ENCODE measurements at regions not wholly inside any gene's neighbourhood (a gene's known extent, or its start where the extent isn't known, plus 50 kb on each side); places are given as distances from the start of the nearest gene placed in this dataset.

DNA sequence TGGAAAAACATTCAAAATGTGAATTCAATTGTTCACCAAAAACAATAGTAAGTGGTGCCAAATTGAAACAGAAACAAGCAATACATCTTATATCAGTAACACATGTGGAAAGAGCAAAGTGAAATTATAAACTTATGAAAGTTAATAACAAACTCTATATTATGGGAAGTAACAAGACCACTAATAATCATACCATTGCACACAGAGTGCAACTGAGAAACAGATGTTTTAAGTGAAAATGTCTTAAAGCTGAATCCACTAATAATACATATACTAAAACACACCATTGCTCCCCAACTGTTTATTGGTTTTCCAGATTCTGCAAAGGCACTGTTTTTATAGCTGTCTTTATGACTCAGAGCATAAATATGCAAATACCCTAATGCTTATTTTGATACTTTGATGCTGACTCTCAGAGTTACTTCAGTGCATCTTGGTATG is 292.3 kb downstream of the RFPL4B start:
- Histone ChIP-seq H3K9me3 (ENCODE audit: control insufficient read depth in 4 of 4, low read length in 3 of 4) (no peaks in the 10 kb centered on the region), H3K27me3 (ENCODE audit: control insufficient read depth in 4 of 4, insufficient read depth in 4 of 4, low read length in 3 of 4) (no peaks in the 10 kb centered on the region), H3K4me1 (ENCODE audit: control insufficient read depth in 4 of 4, insufficient read depth in 4 of 4, low read length in 3 of 4) (no peaks in the 10 kb centered on the region), H3K27ac (ENCODE audit: low read depth in 1 of 2, low read length in 2 of 2) (no peak overlapping the region), H3K36me3 (ENCODE audit: control insufficient read depth in 4 of 4, insufficient read depth in 3 of 4, low read depth in 1 of 4, low read length in 3 of 4) (no peaks in the 10 kb centered on the region), H3K9ac (ENCODE audit: low read depth in 1 of 2, low read length in 2 of 2) (no peak overlapping the region), H3K4me3 (ENCODE audit: low read depth in 1 of 3, low read length in 3 of 3) (no peak overlapping the region)
- TF ChIP-seq HNF4G (IDR thresholded peaks at IDR 0.05) (no peak), CTCF (IDR thresholded peaks at IDR 0.05; ENCODE audit: low read depth, low read length, missing input control) (no peak), RAD21 (IDR thresholded peaks at IDR 0.05) (no peak), RXRA (IDR thresholded peaks at IDR 0.05) (no peak), YY1 (IDR thresholded peaks at IDR 0.05) (no peak), REST (IDR thresholded peaks at IDR 0.05) (no peak), NR2F2 (IDR thresholded peaks at IDR 0.05) (no peak), FOXA2 (IDR thresholded peaks at IDR 0.05) (no peak)
- TF ChIP-seq, protein P1, sequence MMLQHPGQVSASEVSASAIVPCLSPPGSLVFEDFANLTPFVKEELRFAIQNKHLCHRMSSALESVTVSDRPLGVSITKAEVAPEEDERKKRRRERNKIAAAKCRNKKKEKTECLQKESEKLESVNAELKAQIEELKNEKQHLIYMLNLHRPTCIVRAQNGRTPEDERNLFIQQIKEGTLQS (IDR thresholded peaks at IDR 0.05): no peak
- DNase-seq (ENCODE audit: low spot score): no peak

- H3K27me3 ChIP-seq (ENCODE audit: control insufficient read depth in 4 of 4, insufficient read depth in 4 of 4, low read length in 3 of 4): no peaks in the 10 kb centered on the region
- H3K27ac ChIP-seq (ENCODE audit: low read depth in 1 of 2, low read length in 2 of 2): no peak overlapping the region
- no peak overlapping the region for H3K4me3 ChIP-seq (ENCODE audit: low read depth in 1 of 3, low read length in 3 of 3)
- H3K36me3 ChIP-seq (ENCODE audit: control insufficient read depth in 4 of 4, insufficient read depth in 3 of 4, low read depth in 1 of 4, low read length in 3 of 4): no peaks in the 10 kb centered on the region
- TF ChIP-seq RXRA (IDR thresholded peaks at IDR 0.05) (no peak), JUND (IDR thresholded peaks at IDR 0.05) (no peak), MAX (IDR thresholded peaks at IDR 0.05) (no peak), SP1 (IDR thresholded peaks at IDR 0.05) (no peak), GABPA (IDR thresholded peaks at IDR 0.05 in 1 of 2, conservative IDR thresholded peaks at IDR 0.05 in 1 of 2) (no peak), ZBTB33 (IDR thresholded peaks at IDR 0.05) (no peak), CTCF (IDR thresholded peaks at IDR 0.05; ENCODE audit: low read depth, low read length, missing input control) (no peak), HNF4A (conservative IDR thresholded peaks at IDR 0.05) (no peak), RAD21 (IDR thresholded peaks at IDR 0.05) (no peak), FOXA1 (IDR thresholded peaks at IDR 0.05) (no peak), NR2F2 (IDR thresholded peaks at IDR 0.05) (no peak), FOXA2 (IDR thresholded peaks at IDR 0.05) (no peak)
- TF ChIP-seq, protein P1 (IDR thresholded peaks at IDR 0.05): no peak
- H3K9me3 ChIP-seq (ENCODE audit: control insufficient read depth in 4 of 4, low read length in 3 of 4): no peaks in the 10 kb centered on the region
- WGBS: 83% methylated on average over 2 of the region's 2 CpGs
- no peaks in the 10 kb centered on the region for H3K4me1 ChIP-seq (ENCODE audit: control insufficient read depth in 4 of 4, insufficient read depth in 4 of 4, low read length in 3 of 4)
- no peak overlapping the region for H3K9ac ChIP-seq (ENCODE audit: low read depth in 1 of 2, low read length in 2 of 2)
- no peak for DNase-seq (ENCODE audit: low spot score)
These were observed 293.8 kb downstream of the RFPL4B start for GRCh38 chr6:112640891-112641290.
